Central memory CD8-positive, alpha-beta T cell (primary cell): ENCODE measurements at regions not wholly inside any gene's neighbourhood (a gene's known extent, or its start where the extent isn't known, plus 50 kb on each side); places are given as distances from the start of the nearest gene placed in this dataset.

Source experiments
- ATAC-seq: fragments of 150-1000 bp; cut with Tn5 transposase; replicated peaks from 2 replicates; pipeline ENCODE4 v1.10.0; 2022; ENCODE audit warnings: mild to moderate bottlenecking, moderate FRiP score, moderate number of reproducible peaks; ENCODE audit not compliant: poor library complexity, severe bottlenecking; ENCODE audit errors: extremely low read depth
- DNase-seq, 2 donors: peaks; one replicate each; pipeline ENCODE4 v3.0.0; 2021; ENCODE audit warnings: low spot score in 2 of 2
- H3K27ac Mint-ChIP-seq: one replicate; pipeline ENCODE4 v1.8.0; 2022; ENCODE audit warnings: low read depth, mild to moderate bottlenecking, moderate library complexity, mixed read lengths
- H3K27me3 Mint-ChIP-seq: one replicate; pipeline ENCODE4 v1.8.0; 2022; ENCODE audit warnings: mixed read lengths
- H3K36me3 Mint-ChIP-seq: one replicate; pipeline ENCODE4 v1.8.0; 2022; ENCODE audit warnings: mild to moderate bottlenecking, moderate library complexity, mixed read lengths; ENCODE audit not compliant: insufficient read depth
- H3K4me1 Mint-ChIP-seq: one replicate; pipeline ENCODE4 v1.8.0; 2022; ENCODE audit warnings: mixed read lengths
- H3K4me3 Mint-ChIP-seq: one replicate; pipeline ENCODE4 v1.8.0; 2022; ENCODE audit warnings: mild to moderate bottlenecking, moderate library complexity, mixed read lengths
- H3K9me3 Mint-ChIP-seq: one replicate; pipeline ENCODE4 v1.8.0; 2022; ENCODE audit warnings: mixed read lengths

DNA sequence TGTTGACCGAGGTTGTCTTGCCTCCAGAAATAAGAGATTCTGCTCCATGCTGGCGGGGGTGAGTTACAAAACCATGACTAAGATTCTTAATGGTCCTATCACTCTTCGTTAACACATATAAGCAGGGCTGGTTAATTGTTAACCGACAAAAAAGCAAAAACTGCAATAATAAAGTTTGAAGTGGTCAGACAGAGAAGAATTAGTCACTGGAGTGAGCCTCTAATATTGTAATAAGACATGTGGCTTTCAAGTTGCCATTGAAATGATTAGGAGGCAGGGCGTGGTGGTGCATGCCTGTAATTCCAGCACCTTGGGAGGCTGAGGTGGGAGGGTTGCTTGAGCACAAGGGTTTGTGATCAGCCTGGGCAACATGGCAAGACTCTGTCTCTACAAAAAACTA, 78.4 kb upstream of the NR2F2 start:
- no peaks in the 10 kb centered on the region for H3K36me3 Mint-ChIP-seq
- H3K27me3 Mint-ChIP-seq, result peaks cover 25% of the 10 kb centered on the region
- H3K27ac Mint-ChIP-seq, result no peak overlapping the region
- no peaks in the 10 kb centered on the region for H3K4me1 Mint-ChIP-seq
- no peak overlapping the region for H3K4me3 Mint-ChIP-seq
- DNase-seq, result no peak
- H3K9me3 Mint-ChIP-seq, result peaks cover 5% of the 10 kb centered on the region
- no peak for ATAC-seq

DNA sequence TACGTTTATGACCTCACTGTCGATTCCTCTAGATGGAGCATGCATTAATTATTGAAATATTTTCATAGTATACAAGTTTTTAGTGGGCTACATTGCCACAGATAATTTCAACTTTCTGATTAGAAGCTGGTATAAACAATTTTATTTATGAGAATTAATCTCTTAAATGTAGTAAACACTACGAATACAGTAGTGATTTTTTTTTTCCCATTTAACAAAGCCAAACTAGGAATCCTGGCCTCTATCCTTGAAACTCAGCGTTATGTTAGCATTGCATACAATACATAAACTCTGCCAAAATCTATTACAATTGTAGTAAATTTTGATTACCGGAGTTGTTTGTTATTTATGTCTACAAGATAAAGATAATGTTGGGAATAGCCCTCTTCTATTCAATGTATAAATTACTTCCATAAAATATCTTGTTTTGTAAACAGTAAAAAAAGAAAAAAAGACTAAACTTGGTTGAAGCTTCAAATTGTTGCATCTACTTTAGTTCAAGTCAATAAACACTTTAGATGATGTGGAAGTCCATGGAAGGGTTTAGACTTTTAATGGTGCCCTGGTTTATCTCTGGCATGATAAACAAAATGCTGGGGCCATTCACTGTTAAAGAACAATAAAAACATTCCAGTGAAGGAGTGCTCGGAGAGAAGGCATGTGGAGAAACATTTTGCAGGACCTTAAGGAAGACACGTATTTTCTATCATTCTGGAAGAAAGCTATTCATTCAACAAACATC, 77.3 kb upstream of the NR2F2 start:
- Mint-ChIP-seq H3K4me1 (no peaks in the 10 kb centered on the region), H3K4me3 (no peak overlapping the region), H3K27me3 (peaks cover 18% of the 10 kb centered on the region), H3K36me3 (no peaks in the 10 kb centered on the region), H3K9me3 (peaks cover 5% of the 10 kb centered on the region), H3K27ac (no peak overlapping the region)
- ATAC-seq (no peak), DNase-seq (no peak)

DNA sequence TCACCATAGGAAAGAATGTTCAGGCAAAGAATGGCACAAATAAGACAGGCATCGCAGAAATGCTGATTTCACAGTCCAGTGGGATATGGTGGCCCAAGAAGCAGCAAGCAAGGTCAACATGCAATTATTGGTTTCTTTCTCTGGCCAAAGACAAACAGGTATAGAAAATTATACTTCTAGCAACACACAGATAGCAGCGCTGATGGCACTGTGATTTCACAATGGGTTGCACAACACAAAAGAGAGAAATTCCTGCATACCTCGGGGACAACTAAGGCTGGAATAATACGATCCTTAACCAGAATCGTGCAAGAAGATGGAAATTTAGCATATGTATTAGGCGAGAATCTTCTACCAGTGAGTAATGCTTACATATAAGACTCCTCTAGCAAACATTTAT, 76.3 kb upstream of the NR2F2 start:
- Mint-ChIP-seq H3K9me3 (peaks cover 5% of the 10 kb centered on the region), H3K27me3 (peaks cover 12% of the 10 kb centered on the region), H3K4me1 (no peaks in the 10 kb centered on the region), H3K36me3 (no peaks in the 10 kb centered on the region), H3K4me3 (no peak overlapping the region), H3K27ac (no peak overlapping the region)
- DNase-seq (no peak), ATAC-seq (no peak)

DNA sequence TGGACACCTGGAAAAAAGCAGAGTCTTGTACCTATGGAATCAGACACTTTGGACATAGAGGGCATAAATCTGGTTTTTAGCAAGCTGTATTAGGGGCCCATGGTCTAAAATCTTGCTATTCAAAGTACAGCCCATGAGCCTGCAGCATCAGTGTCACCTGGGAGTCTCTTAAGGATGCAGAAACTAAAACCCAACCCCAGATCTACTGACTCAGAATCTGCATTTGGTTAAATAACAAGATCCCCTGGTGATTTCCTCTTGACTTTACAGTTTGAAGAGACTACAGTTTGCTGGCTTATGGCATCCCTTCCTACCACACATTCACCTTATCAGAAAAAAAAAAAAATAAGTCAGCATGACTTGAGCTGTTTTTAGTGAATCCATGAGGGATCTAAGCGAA, 74.9 kb upstream of the NR2F2 start:
- Mint-ChIP-seq H3K27me3 (peaks cover 12% of the 10 kb centered on the region), H3K4me3 (no peak overlapping the region), H3K4me1 (no peaks in the 10 kb centered on the region), H3K36me3 (no peaks in the 10 kb centered on the region), H3K9me3 (peaks cover 5% of the 10 kb centered on the region), H3K27ac (no peak overlapping the region)
- DNase-seq, result no peak
- ATAC-seq, result no peak

DNA sequence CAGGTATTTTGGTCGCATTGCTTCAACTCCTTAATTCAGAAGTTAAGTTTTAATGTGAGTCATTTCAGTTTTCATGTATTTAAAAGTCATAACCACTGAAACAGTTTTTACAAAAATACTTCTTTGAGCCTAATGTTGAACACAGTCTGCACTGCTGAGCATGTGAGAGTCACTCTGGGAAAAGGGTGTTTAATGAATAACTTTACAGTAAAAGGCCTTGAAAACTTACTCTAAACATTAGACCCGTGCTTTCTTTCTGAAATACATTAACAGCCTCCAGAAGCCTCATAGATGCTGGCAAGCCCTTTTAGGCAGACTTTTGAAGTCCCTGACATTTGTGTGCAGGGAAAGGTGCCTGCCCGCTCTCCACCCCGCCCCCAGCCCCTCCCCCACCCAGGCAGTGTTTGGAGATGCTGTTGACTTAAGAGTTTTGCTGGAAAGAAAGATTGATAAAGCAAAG, 68.9 kb upstream of the NR2F2 start:
- Mint-ChIP-seq H3K9me3 (no peaks in the 10 kb centered on the region), H3K27me3 (no peaks in the 10 kb centered on the region), H3K4me3 (no peak overlapping the region), H3K27ac (no peak overlapping the region), H3K4me1 (no peaks in the 10 kb centered on the region), H3K36me3 (no peaks in the 10 kb centered on the region)
- DNase-seq (no peak), ATAC-seq (no peak)

DNA sequence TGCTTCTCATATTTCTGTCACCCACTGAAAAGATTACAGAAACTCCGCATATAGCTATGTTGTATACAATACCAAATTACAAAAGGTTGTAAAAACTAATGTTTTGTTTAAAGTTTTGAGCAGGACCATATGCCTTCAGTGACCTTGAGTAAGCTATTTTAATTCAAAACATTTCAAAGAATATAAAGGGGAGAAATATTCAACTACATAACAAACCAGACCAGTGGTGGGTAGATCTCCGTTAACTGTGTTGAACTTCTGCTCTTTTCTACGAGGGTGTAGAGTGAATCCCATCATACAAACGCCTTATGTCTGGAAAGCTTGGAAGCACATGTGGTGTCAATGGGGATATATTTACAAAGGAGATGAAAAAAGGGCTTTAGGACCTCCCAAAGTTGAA, 68.4 kb upstream of the NR2F2 start:
- Mint-ChIP-seq H3K27ac (no peak overlapping the region), H3K36me3 (no peaks in the 10 kb centered on the region), H3K4me3 (no peak overlapping the region), H3K9me3 (no peaks in the 10 kb centered on the region), H3K4me1 (no peaks in the 10 kb centered on the region), H3K27me3 (no peaks in the 10 kb centered on the region)
- DNase-seq (no peak), ATAC-seq (no peak)

DNA sequence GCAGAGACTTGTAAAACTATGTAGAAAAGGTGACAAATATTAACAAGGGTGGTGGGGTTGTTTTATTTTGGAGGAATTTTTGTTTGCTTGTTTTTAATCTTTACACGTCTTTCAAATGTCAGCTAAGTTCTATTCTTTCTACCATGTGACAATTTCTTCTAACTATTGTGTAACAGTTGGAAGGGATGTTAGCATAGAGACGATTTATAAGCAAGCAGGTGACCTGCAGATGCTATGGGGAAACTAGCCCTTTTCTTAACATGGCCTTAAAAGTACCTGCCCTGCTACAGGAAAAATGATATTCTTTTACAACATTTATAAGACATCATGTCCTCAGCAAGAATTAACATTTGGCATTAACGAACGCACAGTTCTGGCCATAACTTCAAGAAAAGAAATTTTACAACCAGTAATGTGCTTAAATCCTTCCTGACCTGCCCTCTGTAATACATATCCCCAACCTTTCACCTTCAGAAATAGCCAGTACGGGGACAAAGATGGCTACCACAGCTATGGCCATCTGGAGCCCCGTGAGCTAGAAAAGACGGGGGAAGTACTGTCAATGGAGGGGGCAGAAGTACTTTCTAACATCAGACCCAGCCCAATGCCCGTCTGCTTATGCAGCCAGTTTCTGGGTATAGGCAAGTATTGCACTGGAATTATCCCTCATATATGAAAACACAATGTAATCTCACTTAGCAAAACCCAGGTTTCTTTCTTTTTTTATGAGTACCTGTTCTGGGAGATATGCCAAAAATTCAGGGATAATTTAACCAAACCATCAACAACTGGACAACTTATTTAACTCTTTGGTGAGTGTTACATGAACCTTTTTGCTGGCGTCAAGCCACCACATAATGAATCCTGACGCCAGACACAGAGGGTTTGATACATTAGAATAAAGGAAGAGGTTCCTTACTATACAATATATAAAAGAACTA, 67.7 kb upstream of the NR2F2 start:
- no peak for DNase-seq
- Mint-ChIP-seq H3K9me3 (no peaks in the 10 kb centered on the region), H3K4me3 (no peak overlapping the region), H3K36me3 (no peaks in the 10 kb centered on the region), H3K27ac (no peak overlapping the region), H3K27me3 (peaks cover 4% of the 10 kb centered on the region), H3K4me1 (no peaks in the 10 kb centered on the region)
- ATAC-seq, result no peak

DNA sequence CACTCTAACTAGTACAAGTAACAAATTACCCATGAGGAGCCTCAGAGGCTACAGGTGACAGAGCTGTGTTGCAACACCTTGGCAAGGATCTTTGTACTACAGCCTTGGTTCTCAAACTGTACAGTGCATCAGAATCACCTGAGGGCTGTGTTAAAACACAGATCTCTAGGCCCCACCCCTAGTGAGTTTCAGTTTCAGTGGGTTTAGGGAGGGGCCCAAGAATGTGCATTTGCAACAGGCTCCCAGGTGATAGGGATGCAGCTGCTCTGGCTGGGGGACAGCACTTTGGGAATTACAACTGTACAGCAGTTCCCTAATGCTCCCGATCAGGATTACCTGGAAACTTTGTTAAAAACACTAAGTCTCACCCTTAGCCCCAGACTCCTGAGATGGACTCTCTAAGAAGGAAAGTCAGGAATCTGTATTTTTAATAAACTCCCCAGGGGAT, 66.1 kb upstream of the NR2F2 start:
- no peaks in the 10 kb centered on the region for H3K9me3 Mint-ChIP-seq
- H3K4me3 Mint-ChIP-seq, result no peak overlapping the region
- no peak overlapping the region for H3K27ac Mint-ChIP-seq
- no peaks in the 10 kb centered on the region for H3K36me3 Mint-ChIP-seq
- ATAC-seq (no peak), DNase-seq (no peak)
- H3K27me3 Mint-ChIP-seq, result peaks cover 19% of the 10 kb centered on the region
- no peaks in the 10 kb centered on the region for H3K4me1 Mint-ChIP-seq

DNA sequence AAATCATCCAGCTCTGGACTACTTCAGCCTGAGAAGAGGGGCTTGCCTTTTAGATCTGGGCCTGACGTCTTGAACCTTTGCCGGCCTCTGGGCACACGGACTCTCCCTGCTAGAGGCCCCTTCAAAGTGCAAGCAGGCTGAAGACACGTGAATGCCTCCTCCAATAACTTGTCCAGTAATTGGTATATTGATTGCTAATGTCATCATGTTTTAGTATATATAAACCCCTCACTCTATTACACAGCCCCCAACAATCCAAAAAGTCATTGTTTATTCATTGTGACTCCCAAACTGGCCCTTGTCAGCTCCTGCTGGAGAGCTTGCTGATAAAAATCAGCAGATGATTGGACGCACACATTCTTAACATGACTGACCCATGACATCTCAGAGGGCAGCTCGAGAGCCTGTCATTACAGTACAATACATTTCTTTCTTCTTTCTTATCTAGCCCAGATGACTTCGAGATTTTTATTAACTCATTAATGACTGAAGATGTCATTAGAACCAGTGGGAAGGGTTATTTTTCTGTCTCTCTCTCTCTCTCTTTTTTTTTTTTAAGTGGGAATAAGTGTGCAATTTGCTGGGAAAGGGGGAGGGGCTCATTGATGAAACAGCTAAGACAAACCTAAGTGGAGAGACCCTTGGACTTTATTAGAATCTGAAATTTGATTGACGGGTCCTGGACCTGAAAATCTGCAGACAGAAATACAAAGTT, 65.5 kb upstream of the NR2F2 start:
- Mint-ChIP-seq H3K27ac (no peak overlapping the region), H3K36me3 (no peaks in the 10 kb centered on the region), H3K9me3 (no peaks in the 10 kb centered on the region), H3K4me3 (no peak overlapping the region), H3K27me3 (peaks cover 21% of the 10 kb centered on the region), H3K4me1 (no peaks in the 10 kb centered on the region)
- ATAC-seq (no peak), DNase-seq (no peak)

DNA sequence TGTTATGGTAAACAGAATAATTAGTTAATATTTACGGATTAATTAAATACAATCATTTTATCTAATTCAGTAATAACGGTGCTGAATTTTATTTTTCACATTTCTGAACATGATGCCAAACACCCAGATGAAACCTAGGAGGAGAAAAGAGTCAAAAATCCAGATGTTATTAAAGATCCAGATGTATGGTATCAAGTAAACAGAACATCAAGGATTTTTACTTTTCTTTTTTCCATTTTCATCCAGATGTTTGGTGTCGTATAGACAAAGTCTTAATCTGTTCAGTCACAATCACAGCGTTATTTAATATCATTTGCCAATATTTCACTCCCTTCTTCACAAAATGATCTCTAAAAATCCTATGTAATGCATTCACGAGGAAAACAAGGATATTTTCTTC, 64.0 kb upstream of the NR2F2 start:
- Mint-ChIP-seq H3K4me3 (no peak overlapping the region), H3K27me3 (peaks cover 21% of the 10 kb centered on the region), H3K27ac (no peak overlapping the region), H3K4me1 (no peaks in the 10 kb centered on the region), H3K9me3 (no peaks in the 10 kb centered on the region), H3K36me3 (no peaks in the 10 kb centered on the region)
- ATAC-seq, result no peak
- DNase-seq, result no peak

DNA sequence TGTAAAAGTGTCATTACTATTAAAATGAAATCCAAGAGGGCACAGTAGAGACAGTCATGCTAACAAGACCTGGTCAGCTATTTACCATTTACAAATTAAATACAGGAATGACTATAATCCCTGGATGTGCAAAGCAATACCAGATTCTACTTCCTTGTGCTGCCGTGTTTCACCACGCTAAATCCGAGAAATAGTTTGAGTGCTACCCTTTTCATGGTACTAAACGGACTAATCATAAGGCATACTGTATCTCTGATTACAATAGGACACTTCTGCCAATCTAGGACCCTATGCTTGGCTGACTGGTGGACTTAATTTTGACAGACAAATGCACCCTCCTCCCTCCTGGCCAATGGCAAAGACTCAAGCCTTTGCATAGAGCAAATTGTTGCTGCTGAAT, 63.0 kb upstream of the NR2F2 start:
- H3K4me3 Mint-ChIP-seq, result no peak overlapping the region
- H3K9me3 Mint-ChIP-seq, result no peaks in the 10 kb centered on the region
- no peaks in the 10 kb centered on the region for H3K4me1 Mint-ChIP-seq
- ATAC-seq (no peak), DNase-seq (no peak)
- no peak overlapping the region for H3K27ac Mint-ChIP-seq
- H3K27me3 Mint-ChIP-seq, result peaks cover 24% of the 10 kb centered on the region
- no peaks in the 10 kb centered on the region for H3K36me3 Mint-ChIP-seq

DNA sequence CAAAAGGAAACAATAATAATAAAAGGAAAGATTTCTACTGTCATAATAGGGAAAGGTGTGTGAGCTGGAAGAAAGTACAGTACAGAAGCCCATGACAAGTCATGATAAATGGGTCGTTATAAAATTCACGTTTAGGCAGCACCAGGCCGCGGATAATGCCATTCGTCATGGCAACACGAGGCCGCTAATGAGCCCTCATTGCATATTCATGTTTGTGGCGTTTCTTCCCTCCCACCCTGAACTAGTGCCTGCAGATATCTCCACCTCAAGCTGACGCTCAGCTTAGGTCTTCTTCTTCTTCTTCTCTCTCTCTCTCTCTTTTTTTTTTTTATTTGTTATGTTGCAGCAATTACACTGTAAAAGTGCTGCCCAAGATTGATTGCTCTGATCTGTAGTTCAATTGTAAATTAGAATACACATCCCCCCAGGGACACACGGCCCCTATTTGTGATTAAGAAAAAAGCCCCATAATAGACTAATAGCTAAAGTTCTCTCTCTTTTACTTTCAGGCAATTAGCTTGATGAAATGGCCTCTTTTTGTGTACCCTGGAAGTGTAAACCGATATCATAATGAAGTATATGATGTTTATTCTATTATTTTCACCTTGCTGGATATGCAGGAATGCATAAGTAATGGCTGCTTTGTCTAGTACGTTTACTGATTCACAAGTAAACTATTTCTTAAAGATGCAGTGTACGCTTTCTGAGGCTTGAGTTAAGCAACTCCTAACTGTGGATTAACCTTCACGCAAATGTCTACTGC, 61.9 kb upstream of the NR2F2 start:
- ATAC-seq (no peak), DNase-seq (no peak)
- H3K4me1 Mint-ChIP-seq, result no peaks in the 10 kb centered on the region
- H3K27ac Mint-ChIP-seq, result no peak overlapping the region
- H3K36me3 Mint-ChIP-seq, result no peaks in the 10 kb centered on the region
- H3K27me3 Mint-ChIP-seq, result peaks cover 31% of the 10 kb centered on the region
- no peak overlapping the region for H3K4me3 Mint-ChIP-seq
- peaks cover under 1% of the 10 kb centered on the region for H3K9me3 Mint-ChIP-seq
